HG03342 (cell line): ENCODE measurements at regions not wholly inside any gene's neighbourhood (a gene's known extent, or its start where the extent isn't known, plus 50 kb on each side); places are given as distances from the start of the nearest gene placed in this dataset.

Experiments used
- ATAC-seq: cut with Tn5 transposase; IDR thresholded peaks from one replicate; pipeline ENCODE4 v1.9.1; 2021; ENCODE audit warnings: mild to moderate bottlenecking, moderate library complexity; ENCODE audit not compliant: unreplicated experiment

DNA sequence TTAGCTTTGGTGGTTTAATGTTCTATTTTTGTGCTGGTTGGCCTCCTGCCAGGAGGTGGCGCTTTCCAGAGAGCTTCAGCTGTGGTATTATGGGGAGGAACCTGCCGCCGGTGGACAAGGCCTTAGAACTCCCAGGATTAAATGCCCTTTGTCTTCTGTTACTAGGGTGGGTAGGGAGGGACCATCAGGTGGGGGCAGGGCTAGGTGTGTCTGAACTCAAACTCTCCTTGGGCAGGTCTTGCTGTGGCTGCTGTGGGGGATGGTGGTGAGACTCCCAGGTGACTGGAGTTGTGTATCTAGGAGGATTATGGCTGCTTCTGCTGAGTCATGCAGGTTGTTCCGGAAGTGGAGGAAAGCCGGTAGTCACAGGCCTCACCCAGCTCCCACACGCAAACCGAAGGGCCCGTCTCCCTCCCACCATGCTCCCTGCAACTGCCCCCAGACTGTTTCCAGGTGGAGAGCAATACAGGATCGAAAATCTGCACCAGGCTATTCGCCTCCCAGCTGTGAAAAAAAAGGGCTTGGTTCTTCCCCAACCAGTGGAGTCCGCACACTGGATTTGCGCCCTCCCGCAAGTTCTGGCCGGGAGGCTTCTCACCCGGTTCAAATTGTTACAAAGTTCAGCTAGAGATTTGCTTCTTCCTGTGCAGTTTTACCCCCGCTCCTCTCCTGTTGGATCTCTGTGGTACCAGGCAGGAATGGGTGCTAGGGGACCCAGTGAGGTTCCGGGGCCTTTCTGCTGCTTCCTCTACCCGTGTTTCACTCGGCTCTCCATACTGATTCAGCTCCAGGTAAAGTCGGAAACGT, 220.5 kb downstream of the CENPF start:
- ATAC-seq: no peak

DNA sequence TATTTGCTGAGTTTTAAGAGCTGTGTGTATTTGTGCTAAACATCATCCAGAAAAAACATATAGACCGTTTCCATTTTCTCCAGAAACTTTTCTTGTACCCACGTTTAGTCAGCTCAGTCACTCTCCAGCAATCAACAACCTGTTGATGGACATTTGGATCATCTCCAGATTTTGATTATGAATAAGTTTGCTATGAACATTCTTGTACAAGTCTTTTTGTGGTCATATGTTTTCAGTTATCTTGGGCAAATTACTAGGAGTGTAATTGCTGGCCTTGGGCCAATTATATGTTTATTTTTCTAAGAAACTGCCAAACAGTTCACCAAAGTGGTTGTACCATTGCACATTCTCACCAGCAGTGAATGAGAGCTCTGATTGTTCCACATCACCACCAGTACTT, 221.8 kb downstream of the CENPF start:
- no peak for ATAC-seq

GRCh38 chr1:214826619-214827018, 223.6 kb downstream of the CENPF start:
- no peak for ATAC-seq

DNA sequence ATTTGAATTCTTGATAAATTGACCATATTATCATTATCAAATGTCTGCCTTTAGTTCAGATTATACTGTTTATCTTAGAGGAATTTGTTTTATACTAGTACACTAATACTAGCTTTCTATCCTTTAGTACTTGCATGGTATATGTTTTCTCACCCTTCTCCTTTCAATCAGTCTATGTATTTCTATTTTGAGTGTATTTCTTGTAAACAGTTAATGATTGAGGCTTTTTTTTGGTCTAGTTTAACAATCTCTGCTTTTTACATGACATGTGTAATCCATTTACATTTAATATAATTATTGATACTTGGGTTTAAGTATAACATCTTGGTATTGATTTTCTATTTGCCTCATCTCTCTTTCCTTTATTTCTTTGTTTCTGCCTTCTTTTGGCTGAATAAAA, 224.9 kb downstream of the CENPF start:
- ATAC-seq: no peak

- no peak for ATAC-seq
Observed at GRCh38 chr1:214830941-214831340, 227.9 kb downstream of the CENPF start.

DNA sequence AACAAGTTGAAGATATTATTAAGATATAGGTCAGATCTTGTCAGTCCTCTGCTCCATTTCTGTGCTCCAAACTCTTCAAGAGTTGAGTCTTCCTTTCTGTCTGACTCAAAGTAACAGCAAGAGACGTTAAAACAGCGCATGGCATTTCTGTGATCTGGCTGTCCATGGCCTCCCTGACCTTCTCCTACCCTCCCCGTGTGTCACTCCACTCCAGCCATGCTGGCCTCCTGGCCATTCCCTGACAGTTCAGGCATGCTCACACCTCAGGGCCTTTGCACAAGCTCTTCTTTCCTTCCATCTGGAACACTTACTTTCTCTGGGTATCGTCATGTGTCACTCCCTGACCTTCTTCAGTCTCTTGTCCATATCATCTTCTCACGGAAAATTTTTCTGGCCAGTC, 229.0 kb downstream of the CENPF start:
- no peak for ATAC-seq

- no peak for ATAC-seq
Observed at GRCh38 chr1:214833178-214833756, 230.3 kb downstream of the CENPF start.

DNA sequence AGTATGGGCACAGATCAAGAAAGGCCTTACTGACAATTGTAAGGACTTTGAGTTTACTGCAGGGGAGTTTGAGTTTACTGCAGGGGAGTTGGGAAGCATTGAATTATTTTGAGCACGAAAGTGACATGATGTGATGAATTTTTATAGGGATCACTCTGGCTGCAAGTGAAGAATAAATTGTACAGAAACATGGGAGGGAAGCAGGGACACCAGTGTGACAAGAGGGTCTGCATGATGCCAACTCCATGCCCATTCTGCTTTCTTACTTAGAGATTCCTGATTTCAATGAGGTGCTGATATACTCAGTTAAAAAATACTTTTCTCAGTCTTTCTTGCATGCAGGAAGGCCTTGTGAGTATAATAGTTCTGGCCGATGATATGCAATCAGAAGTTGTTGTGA, 234.4 kb downstream of the CENPF start:
- no peak for ATAC-seq

DNA sequence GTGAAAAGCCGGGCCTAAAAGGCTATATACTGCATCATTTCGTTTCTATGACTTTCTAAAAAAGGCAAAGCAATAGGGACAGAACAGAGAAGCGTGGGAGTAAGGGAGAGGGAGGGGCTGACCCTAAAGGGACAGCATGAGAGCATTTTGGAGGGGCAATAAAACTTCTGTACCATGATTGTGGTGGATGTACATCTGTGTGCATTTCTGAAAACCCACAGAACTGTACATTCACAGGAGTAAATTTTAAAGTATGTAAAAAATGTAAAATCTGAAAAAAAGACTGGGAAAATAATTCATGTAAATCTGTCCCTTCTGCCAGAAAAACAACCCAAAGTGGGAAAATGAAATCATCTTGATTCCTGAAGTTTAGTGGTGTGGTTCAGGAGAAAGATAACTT, 235.4 kb downstream of the CENPF start:
- ATAC-seq: no peak

- ATAC-seq: no peak
Observed at GRCh38 chr1:214840356-214840755, 237.4 kb downstream of the CENPF start.

GRCh38 chr1:214842856-214843255, 239.7 kb upstream of the KCNK2 start:
- no peak for ATAC-seq

- ATAC-seq: no peak
Observed at GRCh38 chr1:214843281-214843680, 239.3 kb upstream of the KCNK2 start.

DNA sequence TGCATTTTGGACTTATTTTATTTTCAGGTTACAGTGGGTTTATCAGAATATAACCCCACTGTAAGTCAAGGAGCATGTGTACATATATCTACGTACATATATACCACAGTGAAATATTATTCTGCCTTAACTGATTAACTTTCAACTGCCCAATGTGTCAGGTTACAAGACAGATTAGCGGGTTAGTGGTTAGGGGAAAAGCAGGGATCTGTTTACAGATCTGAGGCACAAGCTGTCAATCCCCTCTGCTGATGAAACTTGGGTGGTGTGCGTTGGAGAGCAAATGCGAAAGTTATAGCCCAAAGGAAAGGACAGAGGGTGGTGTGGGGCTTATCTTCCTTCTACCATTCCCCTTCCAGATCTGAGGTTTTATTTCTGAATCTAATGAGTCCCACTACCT, 238.2 kb upstream of the KCNK2 start:
- ATAC-seq: no peak

DNA sequence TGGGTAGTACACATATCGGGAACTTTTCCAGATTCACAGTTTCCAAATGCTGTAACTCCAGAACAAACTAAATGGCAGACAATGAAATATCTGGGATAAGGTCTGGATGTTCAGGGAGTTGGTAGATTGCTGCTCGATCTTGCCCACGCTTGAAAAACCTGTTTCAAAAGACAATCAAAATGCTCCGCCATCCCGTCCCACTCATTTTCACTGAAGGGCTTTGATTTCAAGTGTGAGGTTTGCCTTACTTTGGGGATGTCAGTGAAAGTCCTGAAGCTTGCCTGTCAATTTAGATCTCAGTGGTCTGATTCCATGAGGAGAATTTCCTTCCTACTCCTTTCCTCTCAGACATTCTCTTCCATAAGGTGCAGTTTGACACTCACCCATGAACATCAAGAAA, 236.3 kb upstream of the KCNK2 start:
- no peak for ATAC-seq

- ATAC-seq: no peak
Observed at GRCh38 chr1:214847071-214847810, 235.3 kb upstream of the KCNK2 start.

- ATAC-seq: no peak
Observed at GRCh38 chr1:214848101-214848500, 234.4 kb upstream of the KCNK2 start.

GRCh38 chr1:214850432-214851050, 232.0 kb upstream of the KCNK2 start:
- ATAC-seq: no peak

DNA sequence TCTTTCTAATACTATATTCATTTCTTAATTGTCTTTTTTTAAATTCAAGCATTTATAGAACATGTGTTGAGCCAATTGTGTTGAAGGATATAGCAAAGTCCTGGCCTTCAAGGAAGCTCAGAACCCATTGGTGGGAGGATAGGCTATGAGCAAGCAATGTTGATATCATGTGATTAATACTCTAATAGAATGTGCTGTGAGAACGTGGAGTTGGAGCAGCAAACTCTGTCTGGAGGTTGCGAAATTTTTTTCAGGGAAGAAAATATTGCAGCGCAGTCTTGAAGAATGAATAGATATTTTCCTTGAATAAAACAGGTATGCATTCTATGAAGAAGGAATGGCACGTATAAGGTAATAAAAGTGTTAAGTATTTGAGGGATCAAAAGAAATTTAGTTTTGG, 229.2 kb upstream of the KCNK2 start:
- no peak for ATAC-seq

GRCh38 chr1:214854126-214854875, 228.2 kb upstream of the KCNK2 start:
- no peak for ATAC-seq

DNA sequence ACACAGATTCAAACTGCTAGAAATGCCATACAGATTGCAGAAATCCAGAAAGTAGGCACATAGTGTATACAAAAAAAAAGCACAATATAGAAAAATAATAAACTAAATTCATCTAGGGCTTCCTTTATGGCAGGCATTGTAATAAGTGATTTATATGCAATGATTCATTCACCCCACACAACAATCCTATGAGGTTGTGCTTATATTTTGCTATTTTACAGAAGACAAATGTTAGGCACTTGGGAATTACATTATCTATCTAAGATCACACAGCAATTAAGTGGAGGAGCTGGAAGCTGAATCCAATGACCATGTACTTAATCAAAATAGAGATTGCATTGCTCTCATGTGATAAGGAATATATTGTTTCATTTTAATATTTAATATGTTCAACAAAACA, 225.7 kb upstream of the KCNK2 start:
- no peak for ATAC-seq

DNA sequence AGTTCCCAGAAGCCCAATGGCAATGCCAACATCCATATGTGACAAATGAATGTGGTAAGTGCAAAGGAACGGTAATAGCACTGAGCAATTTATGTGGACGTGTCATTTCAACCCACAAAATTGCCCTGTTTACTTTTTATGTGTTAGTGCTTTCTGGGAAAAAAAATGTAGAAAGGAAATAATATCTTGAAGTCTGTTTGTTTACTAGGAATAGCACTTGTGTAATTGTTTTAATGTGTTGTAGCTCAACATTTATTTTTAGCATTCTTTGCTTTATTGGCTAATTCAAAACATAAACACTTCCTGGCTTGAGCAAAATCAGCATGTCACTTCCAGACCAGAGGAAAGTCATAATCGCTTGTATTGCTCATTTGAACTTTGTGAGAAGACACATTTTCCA, 224.8 kb upstream of the KCNK2 start:
- no peak for ATAC-seq
